Lung (tissue), 11 donors: ENCODE measurements at regions not wholly inside any gene's neighbourhood (a gene's known extent, or its start where the extent isn't known, plus 50 kb on each side); places are given as distances from the start of the nearest gene placed in this dataset.

ENCODE experiments used
- ATAC-seq: fragments of 200-7000 bp; cut with Tn5 transposase; one replicate; pipeline ENCODE4 v1.9.1; 2020; ENCODE audit warnings: moderate number of reproducible peaks; ENCODE audit not compliant: insufficient read depth, low FRiP score
- DNase-seq, 3 donors: peaks; one replicate each; pipeline ENCODE4 v3.0.0-alpha.2; 2013 to 2017
- H3K27ac ChIP-seq, 2 donors: one replicate each; pipeline ENCODE4 v1.5.1; 2013; ENCODE audit warnings: mild to moderate bottlenecking in 2 of 2, moderate library complexity in 2 of 2, control low read depth in 1 of 2, inconsistent platforms in 1 of 2, low read depth in 1 of 2, low read length in 1 of 2
- H3K27me3 ChIP-seq, 3 donors: one replicate each; pipeline ENCODE4 v1.5.1; 2013; ENCODE audit warnings: low read length in 2 of 3; ENCODE audit not compliant: control insufficient read depth in 3 of 3, insufficient read depth in 3 of 3
- H3K36me3 ChIP-seq, 4 donors: one replicate each; pipeline ENCODE4 v1.5.1; 2013; ENCODE audit warnings: low read length in 4 of 4, mild to moderate bottlenecking in 1 of 4, moderate library complexity in 1 of 4; ENCODE audit not compliant: control insufficient read depth in 4 of 4, insufficient read depth in 4 of 4
- H3K4me1 ChIP-seq, 5 donors: one replicate each; pipeline ENCODE4 v1.5.1; 2013; ENCODE audit warnings: low read length in 5 of 5, mild to moderate bottlenecking in 2 of 5, moderate library complexity in 1 of 5; ENCODE audit not compliant: control insufficient read depth in 5 of 5, insufficient read depth in 5 of 5
- H3K4me3 ChIP-seq: one replicate; pipeline ENCODE4 v1.5.1; 2013; ENCODE audit warnings: mild to moderate bottlenecking, control low read depth, moderate library complexity
- H3K9ac ChIP-seq, 2 donors: one replicate each; pipeline ENCODE4 v1.5.1; 2013; ENCODE audit warnings: low read length in 2 of 2, control low read depth in 1 of 2; ENCODE audit not compliant: insufficient read depth in 1 of 2
- H3K9me3 ChIP-seq, 4 donors: one replicate each; pipeline ENCODE4 v1.5.1; 2013; ENCODE audit warnings: low read length in 3 of 4, mild to moderate bottlenecking in 1 of 4, moderate library complexity in 1 of 4; ENCODE audit not compliant: control insufficient read depth in 4 of 4, insufficient read depth in 3 of 4
- WGBS, 2 donors: extraction: QIAGEN DNeasy Blood & Tissue Kit; methylation state at CpG; one replicate each; pipeline ENCODE4 v1.1.7; 2013; 5-methylcytosine and 5-hydroxymethylcytosine counted together
- TF ChIP-seq, protein P1 (sequence below): IDR thresholded peaks from 2 replicates; pipeline ENCODE4 v1.5.1; 2012; ENCODE audit warnings: mild to moderate bottlenecking; ENCODE audit errors: control extremely low read depth, extremely low read depth
- donor health status: control.
- donor health status: control.
- donor health status: Bipolar disorder and iron deficiency.
- donor health status: healthy.
- donor health status: DM: yes; HTN: yes; CAD: no.

DNA sequence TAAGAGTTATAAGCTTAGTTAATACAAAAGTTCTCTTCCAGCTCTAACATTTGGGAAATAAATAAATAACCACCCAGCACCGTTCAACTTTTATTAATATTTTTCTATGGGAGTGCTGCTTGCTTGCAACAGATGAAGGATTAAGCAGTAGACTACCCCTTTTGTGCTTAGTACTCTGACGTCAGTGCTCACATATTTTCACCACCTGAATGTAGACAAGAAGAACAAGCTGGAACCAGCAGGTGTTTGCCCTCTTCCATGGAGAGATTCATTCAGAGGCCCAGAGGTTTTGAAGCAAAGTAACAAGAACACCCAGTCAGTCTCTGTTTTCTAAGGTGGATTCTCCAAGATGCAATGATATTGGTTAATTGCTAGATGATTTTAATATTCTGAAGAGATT, 307.1 kb upstream of the PIK3C3 start:
- ATAC-seq, result no peak

DNA sequence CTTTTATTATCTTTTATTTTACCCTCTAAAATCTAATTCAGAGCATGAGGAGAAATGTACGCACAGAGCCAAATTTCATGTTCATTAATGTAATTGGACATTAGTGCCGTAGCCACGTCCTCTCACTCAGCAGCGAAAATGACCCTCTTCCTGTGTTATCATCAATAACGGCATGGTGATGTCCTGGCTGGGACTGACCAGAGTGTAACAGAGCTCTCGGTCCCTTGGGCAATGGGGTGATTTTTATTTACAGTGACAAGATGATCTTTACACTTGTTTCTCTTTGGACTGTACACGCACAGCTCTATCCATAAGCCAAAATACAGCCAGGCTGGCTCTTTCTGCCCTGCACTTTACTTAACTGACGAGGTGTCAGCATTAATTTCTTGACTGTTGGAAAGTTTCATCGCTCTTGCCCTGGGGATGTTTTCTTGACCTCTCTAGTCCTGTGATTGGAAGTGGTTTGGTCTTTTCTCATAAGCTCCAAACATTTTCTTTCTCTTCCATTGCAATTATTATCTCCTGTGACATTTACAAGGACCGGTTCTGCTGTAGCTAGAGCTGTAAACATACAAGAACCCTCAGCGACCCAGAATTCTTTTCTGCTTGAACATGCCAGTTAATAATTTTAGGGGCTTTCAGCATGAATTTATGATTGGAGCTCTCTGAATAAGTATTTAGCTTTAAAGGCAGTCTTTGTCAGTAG, 308.0 kb upstream of the PIK3C3 start:
- ATAC-seq, result no peak
- peaks cover 0 to 2% (median 0%) of the 10 kb centered on the region in 4 donors for H3K9me3 ChIP-seq
- peak; percentile 25 to 70 (median 58) for DNase-seq
- H3K27ac ChIP-seq, result no peak overlapping the region
- 71 to 75% methylated on average over 11 of the region's 11 CpGs for WGBS, 2 donors
- H3K27me3 ChIP-seq, result no peaks in the 10 kb centered on the region
- H3K9ac ChIP-seq, result no peak overlapping the region
- no peak overlapping the region for H3K4me3 ChIP-seq
- peaks cover 0 to 17% (median 0%) of the 10 kb centered on the region in 5 donors for H3K4me1 ChIP-seq
- TF ChIP-seq, protein P1, sequence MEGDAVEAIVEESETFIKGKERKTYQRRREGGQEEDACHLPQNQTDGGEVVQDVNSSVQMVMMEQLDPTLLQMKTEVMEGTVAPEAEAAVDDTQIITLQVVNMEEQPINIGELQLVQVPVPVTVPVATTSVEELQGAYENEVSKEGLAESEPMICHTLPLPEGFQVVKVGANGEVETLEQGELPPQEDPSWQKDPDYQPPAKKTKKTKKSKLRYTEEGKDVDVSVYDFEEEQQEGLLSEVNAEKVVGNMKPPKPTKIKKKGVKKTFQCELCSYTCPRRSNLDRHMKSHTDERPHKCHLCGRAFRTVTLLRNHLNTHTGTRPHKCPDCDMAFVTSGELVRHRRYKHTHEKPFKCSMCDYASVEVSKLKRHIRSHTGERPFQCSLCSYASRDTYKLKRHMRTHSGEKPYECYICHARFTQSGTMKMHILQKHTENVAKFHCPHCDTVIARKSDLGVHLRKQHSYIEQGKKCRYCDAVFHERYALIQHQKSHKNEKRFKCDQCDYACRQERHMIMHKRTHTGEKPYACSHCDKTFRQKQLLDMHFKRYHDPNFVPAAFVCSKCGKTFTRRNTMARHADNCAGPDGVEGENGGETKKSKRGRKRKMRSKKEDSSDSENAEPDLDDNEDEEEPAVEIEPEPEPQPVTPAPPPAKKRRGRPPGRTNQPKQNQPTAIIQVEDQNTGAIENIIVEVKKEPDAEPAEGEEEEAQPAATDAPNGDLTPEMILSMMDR, result no peak
- H3K36me3 ChIP-seq, result no peaks in the 10 kb centered on the region

More for the DNA sequence above, 307.1 kb upstream of the PIK3C3 start:
- Histone ChIP-seq H3K9ac (no peak overlapping the region), H3K4me3 (no peak overlapping the region), H3K4me1 (peaks cover 0 to 13% (median 0%) of the 10 kb centered on the region in 5 donors), H3K9me3 (peaks cover 0 to 2% (median 0%) of the 10 kb centered on the region in 4 donors), H3K27ac (no peak overlapping the region), H3K27me3 (no peaks in the 10 kb centered on the region), H3K36me3 (no peaks in the 10 kb centered on the region)
- DNase-seq, result no peak
- TF ChIP-seq, protein P1, result no peak
- WGBS, 2 donors, result 78 to 86% methylated on average over 2 of the region's 2 CpGs

DNA sequence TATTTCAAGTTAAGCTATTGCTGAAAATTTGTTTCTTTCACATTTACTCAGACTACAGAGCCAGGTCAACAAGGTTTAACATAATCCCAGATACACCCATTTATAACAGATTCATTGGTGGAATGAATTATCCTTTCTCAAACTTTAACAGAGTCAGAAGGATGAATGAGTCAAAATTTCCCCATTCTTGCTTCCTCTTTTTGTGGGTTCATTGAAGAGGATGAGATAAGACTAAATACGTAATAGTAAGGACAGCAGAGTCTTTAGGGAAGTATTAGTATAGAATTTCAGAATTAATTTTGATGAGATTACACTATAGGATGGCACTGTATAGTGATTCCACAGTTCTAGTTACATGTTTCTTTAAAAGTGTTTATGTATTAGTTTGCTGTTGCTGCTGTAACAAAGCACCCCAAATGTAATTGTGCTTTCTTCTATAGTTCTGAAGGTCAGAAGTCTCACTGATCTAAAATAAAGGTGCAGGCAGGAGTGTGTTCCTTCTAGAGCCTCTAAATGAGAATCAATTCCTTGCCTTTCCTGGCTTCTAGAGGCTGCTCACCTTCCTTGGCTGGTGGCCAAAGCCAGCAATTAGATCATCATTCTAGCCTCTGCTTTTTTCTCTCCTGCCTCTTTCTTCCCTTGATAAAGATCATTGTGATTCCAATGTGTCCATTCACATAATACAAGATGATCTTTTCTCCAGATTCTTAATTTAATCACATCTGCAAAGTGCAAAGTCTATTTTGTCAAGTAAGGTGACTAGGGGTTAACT, 309.3 kb upstream of the PIK3C3 start:
- ATAC-seq, result no peak
- H3K27ac ChIP-seq, result no peak overlapping the region
- DNase-seq, result no peak
- no peaks in the 10 kb centered on the region for H3K27me3 ChIP-seq
- 19 to 49% methylated on average over 1 of the region's 1 CpG for WGBS, 2 donors
- TF ChIP-seq, protein P1, result no peak
- no peaks in the 10 kb centered on the region for H3K36me3 ChIP-seq
- H3K9ac ChIP-seq, result no peak overlapping the region
- no peak overlapping the region for H3K4me3 ChIP-seq
- peaks cover 0 to 2% (median 0%) of the 10 kb centered on the region in 4 donors for H3K9me3 ChIP-seq
- peaks cover 0 to 17% (median 0%) of the 10 kb centered on the region in 5 donors for H3K4me1 ChIP-seq
